HCT116 (cell line): ENCODE measurements at regions not wholly inside any gene's neighbourhood (a gene's known extent, or its start where the extent isn't known, plus 50 kb on each side); places are given as distances from the start of the nearest gene placed in this dataset.

ENCODE experiments used
- ATAC-seq: fragments of 200-7000 bp; cut with Tn5 transposase; 2 replicates; pipeline ENCODE4 v1.9.1; 2020; ENCODE audit warnings: mild to moderate bottlenecking, moderate library complexity
- BruUV-seq: library from RNA; stranded (reverse); fragments of 400-500 nt; replicated peaks from 2 replicates; lab custom pipeline; 2021; lab: Mats Ljungman, UMichigan
- CTCF ChIA-PET: fragments of 300-600 bp; sonication (Branson Sonifier 250); formaldehyde crosslinking; loops from one replicate; lab custom pipeline; 2021; ENCODE audit warnings: antibody characterized with exemption; lab: Charles Lee
- POLR2A ChIA-PET: fragments of 300-600, 350-600 bp; sonication (Branson Sonifier 250); formaldehyde crosslinking; loops from one replicate; lab custom pipeline; 2021; ENCODE audit warnings: antibody characterized with exemption; lab: Charles Lee
- RAD21 ChIA-PET, 2 experiments: fragments of 300-600 bp; sonication (Branson Sonifier 250); formaldehyde crosslinking; loops; one replicate each; lab custom pipeline; 2023; ENCODE audit warnings: low total read pairs in 2 of 2; ENCODE audit not compliant: uncharacterized antibody in 2 of 2, unreplicated experiment in 2 of 2, low non-redundant PET in 1 of 2; lab: Charles Lee
- DNase-seq: peaks from one replicate; pipeline ENCODE4 v3.0.0-alpha.2; 2010; ENCODE audit warnings: low read depth, low spot score
- H2AFZ ChIP-seq: fragments of 200-600 bp; shearing (Covaris generic), sonication (generic); 2 replicates; pipeline ENCODE4 v1.6.1; 2017; ENCODE audit warnings: low read depth, mixed run types, mixed read lengths, antibody characterized with exemption, low read length; ENCODE audit not compliant: poor library complexity, severe bottlenecking
- H3K27ac ChIP-seq: 2 replicates; pipeline ENCODE4 v1.5.1; 2012; ENCODE audit warnings: low read depth, low read length
- H3K27me3 ChIP-seq: fragments of 200-600 bp; sonication (generic); 2 replicates; pipeline ENCODE4 v1.6.1; 2016; ENCODE audit warnings: mixed run types, low read length, mixed read lengths; ENCODE audit not compliant: insufficient read depth
- H3K36me3 ChIP-seq, 2 experiments: fragments of 200-500 bp in 1 of 2; fragments of 200-600 bp in 1 of 2; sonication (Bioruptor generic) in 1 of 2; sonication (generic) in 1 of 2; 2 replicates each; pipeline versions ENCODE4 v1.5.1 to v1.6.1; 2014 to 2016; ENCODE audit warnings: low read length in 2 of 2, inconsistent platforms in 1 of 2, mixed read lengths in 1 of 2, mixed run types in 1 of 2; ENCODE audit not compliant: insufficient read depth in 2 of 2, control insufficient read depth in 1 of 2
- H3K4me1 ChIP-seq, 2 experiments: fragments of 200-600 bp in 1 of 2; sonication (generic) in 1 of 2; 2 replicates each; pipeline versions ENCODE4 v1.5.1 to v1.6.1; 2012 to 2017; ENCODE audit warnings: low read length in 2 of 2, inconsistent platforms in 1 of 2, mild to moderate bottlenecking in 1 of 2, mixed read lengths in 1 of 2, mixed run types in 1 of 2, moderate library complexity in 1 of 2; ENCODE audit not compliant: insufficient read depth in 2 of 2, control insufficient read depth in 1 of 2
- H3K4me2 ChIP-seq: fragments of 200-600 bp; sonication (generic); 2 replicates; pipeline ENCODE4 v1.6.1; 2017; ENCODE audit warnings: mixed run types, low read length, mixed read lengths
- H3K4me3 ChIP-seq, 2 experiments: fragments of 200-600 bp in 1 of 2; sonication (generic) in 1 of 2; replicated peaks in 1 of 2; 2 replicates each; pipeline ENCODE4 v1.5.1; 2011 to 2016; ENCODE audit warnings: low read length in 2 of 2, control low read depth in 1 of 2, low read depth in 1 of 2, mild to moderate bottlenecking in 1 of 2, mixed read lengths in 1 of 2, mixed run types in 1 of 2
- H3K79me2 ChIP-seq: fragments of 200-600 bp; sonication (generic); 2 replicates; pipeline ENCODE4 v1.6.1; 2017; ENCODE audit warnings: mild to moderate bottlenecking, mixed run types, low read length, moderate library complexity, mixed read lengths; ENCODE audit not compliant: insufficient read depth
- H3K9ac ChIP-seq: fragments of 200-600 bp; sonication (generic); 2 replicates; pipeline ENCODE4 v1.6.1; 2016; ENCODE audit warnings: low read length, mixed read lengths
- H3K9me2 ChIP-seq: fragments of 200-600 bp; sonication (generic), shearing (Covaris generic); 2 replicates; pipeline ENCODE4 v1.6.1; 2017; ENCODE audit warnings: mixed run types, mild to moderate bottlenecking, moderate library complexity; ENCODE audit not compliant: insufficient read depth
- H3K9me3 ChIP-seq, 2 experiments: fragments of 200-500 bp in 1 of 2; fragments of 200-600 bp in 1 of 2; sonication (Bioruptor generic) in 1 of 2; sonication (generic) in 1 of 2; 2 replicates each; pipeline ENCODE4 v1.6.1; 2014 to 2017; ENCODE audit warnings: low read length in 2 of 2, mixed read lengths in 2 of 2, inconsistent platforms in 1 of 2, low read depth in 1 of 2, mild to moderate bottlenecking in 1 of 2, mixed run types in 1 of 2, moderate library complexity in 1 of 2; ENCODE audit not compliant: control insufficient read depth in 1 of 2, insufficient read depth in 1 of 2
- H4K20me1 ChIP-seq: fragments of 200-600 bp; sonication (generic), shearing (Covaris generic); 2 replicates; pipeline ENCODE4 v1.6.1; 2017; ENCODE audit warnings: mixed run types, mild to moderate bottlenecking, moderate library complexity; ENCODE audit not compliant: insufficient read depth
- CBX3 ChIP-seq: IDR thresholded peaks from 2 replicates; pipeline ENCODE4 v1.6.1; 2012; ENCODE audit warnings: low read depth
- EGR1 ChIP-seq: IDR thresholded peaks from 2 replicates; pipeline ENCODE4 v1.6.1; 2012; ENCODE audit warnings: low read depth
- FOSL1 ChIP-seq: IDR thresholded peaks from 2 replicates; pipeline ENCODE4 v1.6.1; 2012; ENCODE audit warnings: low read depth
- POLR2AphosphoS5 ChIP-seq: IDR thresholded peaks from 2 replicates; pipeline ENCODE4 v1.6.1; 2011; ENCODE audit warnings: mild to moderate bottlenecking, low read depth, low read length, moderate library complexity
- SIN3A ChIP-seq: IDR thresholded peaks from 2 replicates; pipeline ENCODE4 v1.6.1; 2012; ENCODE audit warnings: low read depth
- SRF ChIP-seq: IDR thresholded peaks from 2 replicates; pipeline ENCODE4 v1.6.1; 2012; ENCODE audit warnings: low read depth
- TCF7L2 ChIP-seq: IDR thresholded peaks from 2 replicates; pipeline ENCODE4 v1.7.0; 2011; ENCODE audit warnings: borderline replicate concordance, inconsistent platforms; ENCODE audit not compliant: insufficient read depth, insufficient read length; ENCODE audit errors: extremely low read depth
- ZFX ChIP-seq: fragments of 450-650 bp; IDR thresholded peaks from 2 replicates; pipeline ENCODE4 v1.6.1; 2017
- intact Hi-C: fragments of 100-400 bp; cut with micrococcal nuclease; formaldehyde crosslinking; loops from 2 replicates; pipeline ENCODE4 v1.10.0; 2022
- TF ChIP-seq, protein P1 (sequence below), 3 experiments: fragments of 200-600 bp in 1 of 3; sonication (generic) in 1 of 3; IDR thresholded peaks in 2 of 3; conservative IDR thresholded peaks in 1 of 3; 2 replicates each; pipeline ENCODE4 v1.5.1; 2012 to 2017; ENCODE audit warnings: low read depth in 2 of 3, low read length in 2 of 3, antibody characterized with exemption in 1 of 3, borderline replicate concordance in 1 of 3, control low read depth in 1 of 3, mild to moderate bottlenecking in 1 of 3, mixed read lengths in 1 of 3, mixed run types in 1 of 3, moderate library complexity in 1 of 3; ENCODE audit not compliant: insufficient read depth in 1 of 3
- TF ChIP-seq, protein P2 (sequence below): IDR thresholded peaks from 2 replicates; pipeline ENCODE4 v1.6.1; 2012
- TF ChIP-seq, protein P3 (sequence below): IDR thresholded peaks from 2 replicates; pipeline ENCODE4 v1.6.1; 2012
- TF ChIP-seq, protein P4 (sequence below): IDR thresholded peaks from 2 replicates; pipeline ENCODE4 v1.6.1; 2011; ENCODE audit warnings: mild to moderate bottlenecking, low read length, moderate library complexity; ENCODE audit not compliant: insufficient replicate concordance; ENCODE audit errors: extremely low read depth

DNA sequence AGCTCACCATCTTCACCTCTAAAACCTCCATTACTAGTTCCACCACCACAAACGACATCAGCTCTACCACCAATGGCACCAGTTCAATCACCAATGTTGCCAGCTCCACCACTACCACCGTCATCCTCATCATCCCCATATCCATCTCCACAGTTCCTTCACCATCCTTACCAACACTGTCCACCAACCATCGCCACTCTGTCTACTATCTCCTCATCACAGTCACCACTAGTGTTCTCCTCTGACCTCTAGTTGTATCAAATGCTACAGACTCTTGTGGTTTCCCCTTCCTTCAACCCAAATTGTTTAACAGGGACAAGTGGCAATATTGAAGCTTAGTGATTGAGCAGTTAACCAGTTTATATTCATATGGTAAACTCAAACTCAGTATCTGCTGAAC, 182.6 kb downstream of the CAAP1 start:
- BruUV-seq = no TSS peak
- no peaks in the 10 kb centered on the region for H3K9me3 ChIP-seq
- no peaks in the 10 kb centered on the region for H3K9me2 ChIP-seq

More for the DNA sequence above, 182.6 kb downstream of the CAAP1 start:
- no peak overlapping the region for H2AFZ ChIP-seq
- ChIA-PET CTCF (interaction anchor here (2.1 kb wide), 1 partner anchor 13 kb away, joined by 11 read pairs; no protein-coding TSS in a partner anchor), POLR2A (no interaction called here), RAD21 (no interaction called here)
- no peaks in the 10 kb centered on the region for H3K79me2 ChIP-seq
- intact Hi-C loops = no loop called here
- no peaks in the 10 kb centered on the region for H4K20me1 ChIP-seq
- H3K4me1 ChIP-seq = no peaks in the 10 kb centered on the region
- H3K36me3 ChIP-seq = no peaks in the 10 kb centered on the region
- no peak for ATAC-seq
- no peak overlapping the region for H3K9ac ChIP-seq
- no peak overlapping the region for H3K27ac ChIP-seq
- H3K27me3 ChIP-seq = peaks cover 32% of the 10 kb centered on the region; the same call in 1 of the 2 replicates
- no peak for DNase-seq
- H3K4me3 ChIP-seq = no peak overlapping the region
- no peak overlapping the region for H3K4me2 ChIP-seq
- TF ChIP-seq, protein P1, sequence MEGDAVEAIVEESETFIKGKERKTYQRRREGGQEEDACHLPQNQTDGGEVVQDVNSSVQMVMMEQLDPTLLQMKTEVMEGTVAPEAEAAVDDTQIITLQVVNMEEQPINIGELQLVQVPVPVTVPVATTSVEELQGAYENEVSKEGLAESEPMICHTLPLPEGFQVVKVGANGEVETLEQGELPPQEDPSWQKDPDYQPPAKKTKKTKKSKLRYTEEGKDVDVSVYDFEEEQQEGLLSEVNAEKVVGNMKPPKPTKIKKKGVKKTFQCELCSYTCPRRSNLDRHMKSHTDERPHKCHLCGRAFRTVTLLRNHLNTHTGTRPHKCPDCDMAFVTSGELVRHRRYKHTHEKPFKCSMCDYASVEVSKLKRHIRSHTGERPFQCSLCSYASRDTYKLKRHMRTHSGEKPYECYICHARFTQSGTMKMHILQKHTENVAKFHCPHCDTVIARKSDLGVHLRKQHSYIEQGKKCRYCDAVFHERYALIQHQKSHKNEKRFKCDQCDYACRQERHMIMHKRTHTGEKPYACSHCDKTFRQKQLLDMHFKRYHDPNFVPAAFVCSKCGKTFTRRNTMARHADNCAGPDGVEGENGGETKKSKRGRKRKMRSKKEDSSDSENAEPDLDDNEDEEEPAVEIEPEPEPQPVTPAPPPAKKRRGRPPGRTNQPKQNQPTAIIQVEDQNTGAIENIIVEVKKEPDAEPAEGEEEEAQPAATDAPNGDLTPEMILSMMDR (IDR thresholded peaks at IDR 0.05 in 2 of 3, conservative IDR thresholded peaks at IDR 0.05 in 1 of 3; ENCODE audit: borderline replicate concordance in 1 of 3, insufficient read depth in 1 of 3, low read depth in 2 of 3, low read length in 2 of 3) = no peak
- TF ChIP-seq ZFX = no peak
- TF ChIP-seq, protein P2, sequence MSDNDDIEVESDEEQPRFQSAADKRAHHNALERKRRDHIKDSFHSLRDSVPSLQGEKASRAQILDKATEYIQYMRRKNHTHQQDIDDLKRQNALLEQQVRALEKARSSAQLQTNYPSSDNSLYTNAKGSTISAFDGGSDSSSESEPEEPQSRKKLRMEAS = no peak
- TF ChIP-seq, protein P3, sequence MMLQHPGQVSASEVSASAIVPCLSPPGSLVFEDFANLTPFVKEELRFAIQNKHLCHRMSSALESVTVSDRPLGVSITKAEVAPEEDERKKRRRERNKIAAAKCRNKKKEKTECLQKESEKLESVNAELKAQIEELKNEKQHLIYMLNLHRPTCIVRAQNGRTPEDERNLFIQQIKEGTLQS = no peak
- TF ChIP-seq, protein P4, sequence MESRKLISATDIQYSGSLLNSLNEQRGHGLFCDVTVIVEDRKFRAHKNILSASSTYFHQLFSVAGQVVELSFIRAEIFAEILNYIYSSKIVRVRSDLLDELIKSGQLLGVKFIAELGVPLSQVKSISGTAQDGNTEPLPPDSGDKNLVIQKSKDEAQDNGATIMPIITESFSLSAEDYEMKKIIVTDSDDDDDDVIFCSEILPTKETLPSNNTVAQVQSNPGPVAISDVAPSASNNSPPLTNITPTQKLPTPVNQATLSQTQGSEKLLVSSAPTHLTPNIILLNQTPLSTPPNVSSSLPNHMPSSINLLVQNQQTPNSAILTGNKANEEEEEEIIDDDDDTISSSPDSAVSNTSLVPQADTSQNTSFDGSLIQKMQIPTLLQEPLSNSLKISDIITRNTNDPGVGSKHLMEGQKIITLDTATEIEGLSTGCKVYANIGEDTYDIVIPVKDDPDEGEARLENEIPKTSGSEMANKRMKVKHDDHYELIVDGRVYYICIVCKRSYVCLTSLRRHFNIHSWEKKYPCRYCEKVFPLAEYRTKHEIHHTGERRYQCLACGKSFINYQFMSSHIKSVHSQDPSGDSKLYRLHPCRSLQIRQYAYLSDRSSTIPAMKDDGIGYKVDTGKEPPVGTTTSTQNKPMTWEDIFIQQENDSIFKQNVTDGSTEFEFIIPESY = no peak
- TF ChIP-seq POLR2AphosphoS5 = no peak
- no peak for TF ChIP-seq SIN3A
- no peak for TF ChIP-seq SRF
- TF ChIP-seq FOSL1 = no peak
- no peak for TF ChIP-seq CBX3
- no peak for TF ChIP-seq TCF7L2
- no peak for TF ChIP-seq EGR1
